ENCODE measurements at regions not wholly inside any gene's neighbourhood (a gene's known extent, or its start where the extent isn't known, plus 50 kb on each side); places are given as distances from the start of the nearest gene placed in this dataset.

DNA sequence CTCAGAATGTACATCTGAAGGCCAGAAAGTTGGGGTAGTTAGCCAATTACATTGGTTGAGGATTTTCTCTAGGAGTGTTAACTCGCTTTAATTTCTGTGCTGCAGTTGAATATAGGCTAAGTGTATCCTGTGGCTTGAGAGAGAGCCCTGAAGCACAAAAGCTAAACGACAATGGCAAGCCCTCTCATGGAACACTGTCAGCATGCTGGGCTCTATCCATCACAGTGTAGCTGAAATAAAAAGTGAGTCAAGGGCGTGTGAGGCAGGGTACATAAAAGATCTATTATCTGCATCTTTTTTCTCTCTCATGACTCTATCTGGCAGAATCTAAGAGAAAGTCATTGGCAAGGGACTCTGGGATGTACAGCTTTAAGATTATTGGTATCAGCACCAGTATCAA is 254.2 kb upstream of the GRIA1 start (continued):
- TF ChIP-seq, protein P1, sequence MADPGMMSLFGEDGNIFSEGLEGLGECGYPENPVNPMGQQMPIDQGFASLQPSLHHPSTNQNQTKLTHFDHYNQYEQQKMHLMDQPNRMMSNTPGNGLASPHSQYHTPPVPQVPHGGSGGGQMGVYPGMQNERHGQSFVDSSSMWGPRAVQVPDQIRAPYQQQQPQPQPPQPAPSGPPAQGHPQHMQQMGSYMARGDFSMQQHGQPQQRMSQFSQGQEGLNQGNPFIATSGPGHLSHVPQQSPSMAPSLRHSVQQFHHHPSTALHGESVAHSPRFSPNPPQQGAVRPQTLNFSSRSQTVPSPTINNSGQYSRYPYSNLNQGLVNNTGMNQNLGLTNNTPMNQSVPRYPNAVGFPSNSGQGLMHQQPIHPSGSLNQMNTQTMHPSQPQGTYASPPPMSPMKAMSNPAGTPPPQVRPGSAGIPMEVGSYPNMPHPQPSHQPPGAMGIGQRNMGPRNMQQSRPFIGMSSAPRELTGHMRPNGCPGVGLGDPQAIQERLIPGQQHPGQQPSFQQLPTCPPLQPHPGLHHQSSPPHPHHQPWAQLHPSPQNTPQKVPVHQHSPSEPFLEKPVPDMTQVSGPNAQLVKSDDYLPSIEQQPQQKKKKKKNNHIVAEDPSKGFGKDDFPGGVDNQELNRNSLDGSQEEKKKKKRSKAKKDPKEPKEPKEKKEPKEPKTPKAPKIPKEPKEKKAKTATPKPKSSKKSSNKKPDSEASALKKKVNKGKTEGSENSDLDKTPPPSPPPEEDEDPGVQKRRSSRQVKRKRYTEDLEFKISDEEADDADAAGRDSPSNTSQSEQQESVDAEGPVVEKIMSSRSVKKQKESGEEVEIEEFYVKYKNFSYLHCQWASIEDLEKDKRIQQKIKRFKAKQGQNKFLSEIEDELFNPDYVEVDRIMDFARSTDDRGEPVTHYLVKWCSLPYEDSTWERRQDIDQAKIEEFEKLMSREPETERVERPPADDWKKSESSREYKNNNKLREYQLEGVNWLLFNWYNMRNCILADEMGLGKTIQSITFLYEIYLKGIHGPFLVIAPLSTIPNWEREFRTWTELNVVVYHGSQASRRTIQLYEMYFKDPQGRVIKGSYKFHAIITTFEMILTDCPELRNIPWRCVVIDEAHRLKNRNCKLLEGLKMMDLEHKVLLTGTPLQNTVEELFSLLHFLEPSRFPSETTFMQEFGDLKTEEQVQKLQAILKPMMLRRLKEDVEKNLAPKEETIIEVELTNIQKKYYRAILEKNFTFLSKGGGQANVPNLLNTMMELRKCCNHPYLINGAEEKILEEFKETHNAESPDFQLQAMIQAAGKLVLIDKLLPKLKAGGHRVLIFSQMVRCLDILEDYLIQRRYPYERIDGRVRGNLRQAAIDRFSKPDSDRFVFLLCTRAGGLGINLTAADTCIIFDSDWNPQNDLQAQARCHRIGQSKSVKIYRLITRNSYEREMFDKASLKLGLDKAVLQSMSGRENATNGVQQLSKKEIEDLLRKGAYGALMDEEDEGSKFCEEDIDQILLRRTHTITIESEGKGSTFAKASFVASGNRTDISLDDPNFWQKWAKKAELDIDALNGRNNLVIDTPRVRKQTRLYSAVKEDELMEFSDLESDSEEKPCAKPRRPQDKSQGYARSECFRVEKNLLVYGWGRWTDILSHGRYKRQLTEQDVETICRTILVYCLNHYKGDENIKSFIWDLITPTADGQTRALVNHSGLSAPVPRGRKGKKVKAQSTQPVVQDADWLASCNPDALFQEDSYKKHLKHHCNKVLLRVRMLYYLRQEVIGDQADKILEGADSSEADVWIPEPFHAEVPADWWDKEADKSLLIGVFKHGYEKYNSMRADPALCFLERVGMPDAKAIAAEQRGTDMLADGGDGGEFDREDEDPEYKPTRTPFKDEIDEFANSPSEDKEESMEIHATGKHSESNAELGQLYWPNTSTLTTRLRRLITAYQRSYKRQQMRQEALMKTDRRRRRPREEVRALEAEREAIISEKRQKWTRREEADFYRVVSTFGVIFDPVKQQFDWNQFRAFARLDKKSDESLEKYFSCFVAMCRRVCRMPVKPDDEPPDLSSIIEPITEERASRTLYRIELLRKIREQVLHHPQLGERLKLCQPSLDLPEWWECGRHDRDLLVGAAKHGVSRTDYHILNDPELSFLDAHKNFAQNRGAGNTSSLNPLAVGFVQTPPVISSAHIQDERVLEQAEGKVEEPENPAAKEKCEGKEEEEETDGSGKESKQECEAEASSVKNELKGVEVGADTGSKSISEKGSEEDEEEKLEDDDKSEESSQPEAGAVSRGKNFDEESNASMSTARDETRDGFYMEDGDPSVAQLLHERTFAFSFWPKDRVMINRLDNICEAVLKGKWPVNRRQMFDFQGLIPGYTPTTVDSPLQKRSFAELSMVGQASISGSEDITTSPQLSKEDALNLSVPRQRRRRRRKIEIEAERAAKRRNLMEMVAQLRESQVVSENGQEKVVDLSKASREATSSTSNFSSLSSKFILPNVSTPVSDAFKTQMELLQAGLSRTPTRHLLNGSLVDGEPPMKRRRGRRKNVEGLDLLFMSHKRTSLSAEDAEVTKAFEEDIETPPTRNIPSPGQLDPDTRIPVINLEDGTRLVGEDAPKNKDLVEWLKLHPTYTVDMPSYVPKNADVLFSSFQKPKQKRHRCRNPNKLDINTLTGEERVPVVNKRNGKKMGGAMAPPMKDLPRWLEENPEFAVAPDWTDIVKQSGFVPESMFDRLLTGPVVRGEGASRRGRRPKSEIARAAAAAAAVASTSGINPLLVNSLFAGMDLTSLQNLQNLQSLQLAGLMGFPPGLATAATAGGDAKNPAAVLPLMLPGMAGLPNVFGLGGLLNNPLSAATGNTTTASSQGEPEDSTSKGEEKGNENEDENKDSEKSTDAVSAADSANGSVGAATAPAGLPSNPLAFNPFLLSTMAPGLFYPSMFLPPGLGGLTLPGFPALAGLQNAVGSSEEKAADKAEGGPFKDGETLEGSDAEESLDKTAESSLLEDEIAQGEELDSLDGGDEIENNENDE (IDR thresholded peaks at IDR 0.05; ENCODE audit: insufficient replicate concordance, low read length): no peak
- TF ChIP-seq, protein P2, sequence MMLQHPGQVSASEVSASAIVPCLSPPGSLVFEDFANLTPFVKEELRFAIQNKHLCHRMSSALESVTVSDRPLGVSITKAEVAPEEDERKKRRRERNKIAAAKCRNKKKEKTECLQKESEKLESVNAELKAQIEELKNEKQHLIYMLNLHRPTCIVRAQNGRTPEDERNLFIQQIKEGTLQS (IDR thresholded peaks at IDR 0.05; ENCODE audit: insufficient read depth, low read depth, low read length): no peak
- TF ChIP-seq CBX5 (IDR thresholded peaks at IDR 0.05; ENCODE audit: low read depth, low read length): no peak
- no peak for TF ChIP-seq RFX5 (IDR thresholded peaks at IDR 0.05; ENCODE audit: borderline replicate concordance, low read depth, low read length)
- no peak for TF ChIP-seq GABPA (IDR thresholded peaks at IDR 0.05; ENCODE audit: borderline replicate concordance, insufficient read depth, low read length)
- TF ChIP-seq KDM4A (IDR thresholded peaks at IDR 0.05; ENCODE audit: low read depth, low read length, severe bottlenecking): no peak
- no peak for TF ChIP-seq ASH2L (IDR thresholded peaks at IDR 0.05; ENCODE audit: low read length)
- no peak for TF ChIP-seq SIN3A (conservative IDR thresholded peaks at IDR 0.05 in 1 of 2, IDR thresholded peaks at IDR 0.05 in 1 of 2; ENCODE audit: low read depth in 1 of 2, low read length in 2 of 2)
- no peak for TF ChIP-seq FOSL1 (IDR thresholded peaks at IDR 0.05; ENCODE audit: insufficient read depth, low read depth, low read length)
